ENCODE measurements at regions not wholly inside any gene's neighbourhood (a gene's known extent, or its start where the extent isn't known, plus 50 kb on each side); places are given as distances from the start of the nearest gene placed in this dataset.

DNA sequence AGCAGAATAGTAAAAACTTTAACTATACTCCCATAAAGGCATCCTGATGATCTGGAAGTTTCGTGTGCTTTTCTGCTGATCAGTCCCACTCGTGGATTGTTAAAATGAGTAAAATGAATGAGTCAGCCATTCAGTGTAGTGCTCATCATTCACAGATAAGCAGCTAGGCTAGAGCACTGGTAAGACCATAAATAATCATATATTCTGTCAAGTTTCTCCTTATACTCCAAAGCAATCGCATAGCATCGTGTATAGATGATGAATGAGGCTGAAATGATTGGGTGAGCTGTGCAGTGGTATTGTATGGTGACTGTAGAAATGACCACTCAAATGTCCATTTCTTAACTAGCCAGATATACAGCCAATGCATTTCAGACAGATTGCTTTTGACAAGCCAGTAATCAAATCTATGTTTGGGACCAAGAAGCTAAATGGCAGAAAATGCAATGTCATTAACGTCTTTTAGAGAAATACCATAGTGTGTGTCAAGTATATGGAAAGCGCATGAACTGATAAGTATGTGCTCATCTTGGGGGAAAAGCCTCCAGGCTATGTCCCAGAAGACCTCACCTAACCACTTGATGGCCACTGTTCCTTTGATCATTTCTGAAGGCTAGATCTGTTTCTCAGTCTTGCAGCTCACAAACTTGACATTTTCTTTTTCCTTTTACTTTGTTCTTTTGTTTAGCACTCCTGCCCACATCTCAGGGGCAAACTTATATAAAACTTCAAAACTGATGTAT is 227.2 kb upstream of the FAM3C start:
- no peaks in the 10 kb centered on the region for H3K27me3 ChIP-seq (ENCODE audit: insufficient read depth, poor library complexity, severe bottlenecking)
- no peak for DNase-seq (ENCODE audit: low read depth in 1 of 2, low spot score in 1 of 2)
- H3K27ac ChIP-seq (replicated peaks): no peak overlapping the region
- no peak for TF ChIP-seq REST (IDR thresholded peaks at IDR 0.05; ENCODE audit: insufficient replicate concordance, low read depth)
- no peak for TF ChIP-seq POLR2AphosphoS5 (IDR thresholded peaks at IDR 0.05; ENCODE audit: low read depth)
- no peak for TF ChIP-seq GABPA (IDR thresholded peaks at IDR 0.05; ENCODE audit: low read depth)
- no peak for TF ChIP-seq CTCF (IDR thresholded peaks at IDR 0.05; ENCODE audit: insufficient read depth, low read length)
- no peak for TF ChIP-seq SPI1 (IDR thresholded peaks at IDR 0.05; ENCODE audit: borderline replicate concordance, low read depth)
- no peak overlapping the region for H3K4me3 ChIP-seq (replicated peaks; ENCODE audit: insufficient read depth, low read length)

GRCh38 chr7:121621937-121622336 is 225.8 kb upstream of the FAM3C start:
- Histone ChIP-seq H3K27me3 (ENCODE audit: insufficient read depth, poor library complexity, severe bottlenecking) (no peaks in the 10 kb centered on the region), H3K27ac (replicated peaks) (no peak overlapping the region), H3K4me3 (replicated peaks; ENCODE audit: insufficient read depth, low read length) (no peak overlapping the region)
- no peak for TF ChIP-seq SPI1 (IDR thresholded peaks at IDR 0.05; ENCODE audit: borderline replicate concordance, low read depth)
- no peak for TF ChIP-seq GABPA (IDR thresholded peaks at IDR 0.05; ENCODE audit: low read depth)
- no peak for TF ChIP-seq POLR2AphosphoS5 (IDR thresholded peaks at IDR 0.05; ENCODE audit: low read depth)
- TF ChIP-seq REST (IDR thresholded peaks at IDR 0.05; ENCODE audit: insufficient replicate concordance, low read depth): no peak
- no peak for DNase-seq (ENCODE audit: low read depth in 1 of 2, low spot score in 1 of 2)

- no peaks in the 10 kb centered on the region for H3K27me3 ChIP-seq (ENCODE audit: insufficient read depth, poor library complexity, severe bottlenecking)
- H3K4me3 ChIP-seq (replicated peaks; ENCODE audit: insufficient read depth, low read length): no peak overlapping the region
Observed at GRCh38 chr7:121620953-121621606, 225.0 kb upstream of the FAM3C start.

More at GRCh38 chr7:121620953-121621606, 225.0 kb upstream of the FAM3C start:
- H3K27ac ChIP-seq (replicated peaks): no peak overlapping the region
- DNase-seq (ENCODE audit: low read depth in 1 of 2, low spot score in 1 of 2): no peak
- TF ChIP-seq SPI1 (IDR thresholded peaks at IDR 0.05; ENCODE audit: borderline replicate concordance, low read depth) (no peak), POLR2AphosphoS5 (IDR thresholded peaks at IDR 0.05; ENCODE audit: low read depth) (no peak), GABPA (IDR thresholded peaks at IDR 0.05; ENCODE audit: low read depth) (no peak), REST (IDR thresholded peaks at IDR 0.05; ENCODE audit: insufficient replicate concordance, low read depth) (no peak), CTCF (IDR thresholded peaks at IDR 0.05; ENCODE audit: insufficient read depth, low read length) (no peak)
